ENCODE measurements at regions not wholly inside any gene's neighbourhood (a gene's known extent, or its start where the extent isn't known, plus 50 kb on each side); places are given as distances from the start of the nearest gene placed in this dataset.

GRCh38 chr6:25089442-25089841, 153.7 kb upstream of the RIPOR2 start:
- H3K4me2 ChIP-seq (ENCODE audit: extremely low read depth, insufficient read depth, low read length): no peak overlapping the region
- H3K4me1 ChIP-seq (ENCODE audit: control insufficient read depth, extremely low read depth, insufficient read depth, low read length): no peaks in the 10 kb centered on the region
- H3K9ac ChIP-seq (ENCODE audit: insufficient read depth, low read length): no peak overlapping the region
- no peaks in the 10 kb centered on the region for H3K79me2 ChIP-seq (ENCODE audit: control insufficient read depth, insufficient read depth, low read length)
- H3K27me3 ChIP-seq (ENCODE audit: control insufficient read depth, insufficient read depth, low read length): no peaks in the 10 kb centered on the region
- no peaks in the 10 kb centered on the region for H3K9me3 ChIP-seq (ENCODE audit: control insufficient read depth, insufficient read depth, low read depth, low read length)
- H3K4me3 ChIP-seq (replicated peaks in 1 of 4; ENCODE audit: control extremely low read depth in 1 of 4, insufficient read depth in 1 of 4, low read depth in 3 of 4, low read length in 4 of 4): no peak overlapping the region
- peak in 1 of 2 donors; percentile 68 for DNase-seq (ENCODE audit: low read depth in 2 of 2)
- no peaks in the 10 kb centered on the region for H3K36me3 ChIP-seq (ENCODE audit: control insufficient read depth, insufficient read depth, low read length)
- TF ChIP-seq EZH2 (IDR thresholded peaks at IDR 0.05; ENCODE audit: low read length, missing control alignments) (no peak), CTCF (conservative IDR thresholded peaks at IDR 0.05 in 1 of 2, IDR thresholded peaks at IDR 0.05 in 1 of 2; ENCODE audit: low read depth in 1 of 2, low read length in 2 of 2) (no peak)
- no peak overlapping the region for H2AFZ ChIP-seq (ENCODE audit: low read length)
- no peak overlapping the region for H3K27ac ChIP-seq (ENCODE audit: insufficient read depth, low read length)
- no peaks in the 10 kb centered on the region for H4K20me1 ChIP-seq (ENCODE audit: control insufficient read depth, extremely low read depth, insufficient read depth, low read length)

GRCh38 chr6:25094726-25095125, 159.0 kb upstream of the RIPOR2 start:
- DNase-seq (ENCODE audit: low read depth in 2 of 2): peak in 1 of 2 donors; percentile 11
- Histone ChIP-seq H3K4me1 (ENCODE audit: control insufficient read depth, extremely low read depth, insufficient read depth, low read length) (no peaks in the 10 kb centered on the region), H3K27me3 (ENCODE audit: control insufficient read depth, insufficient read depth, low read length) (no peaks in the 10 kb centered on the region), H3K9me3 (ENCODE audit: control insufficient read depth, insufficient read depth, low read depth, low read length) (no peaks in the 10 kb centered on the region), H2AFZ (ENCODE audit: low read length) (no peak overlapping the region), H3K27ac (ENCODE audit: insufficient read depth, low read length) (no peak overlapping the region), H3K79me2 (ENCODE audit: control insufficient read depth, insufficient read depth, low read length) (no peaks in the 10 kb centered on the region), H4K20me1 (ENCODE audit: control insufficient read depth, extremely low read depth, insufficient read depth, low read length) (no peaks in the 10 kb centered on the region), H3K4me3 (replicated peaks in 1 of 4; ENCODE audit: control extremely low read depth in 1 of 4, insufficient read depth in 1 of 4, low read depth in 3 of 4, low read length in 4 of 4) (no peak overlapping the region), H3K36me3 (ENCODE audit: control insufficient read depth, insufficient read depth, low read length) (no peaks in the 10 kb centered on the region), H3K9ac (ENCODE audit: insufficient read depth, low read length) (no peak overlapping the region), H3K4me2 (ENCODE audit: extremely low read depth, insufficient read depth, low read length) (no peak overlapping the region)
- TF ChIP-seq EZH2 (IDR thresholded peaks at IDR 0.05; ENCODE audit: low read length, missing control alignments) (no peak), CTCF (conservative IDR thresholded peaks at IDR 0.05 in 1 of 2, IDR thresholded peaks at IDR 0.05 in 1 of 2; ENCODE audit: low read depth in 1 of 2, low read length in 2 of 2) (no peak)

- DNase-seq (ENCODE audit: low read depth in 2 of 2): peak in 1 of 2 donors; percentile 28
- no peak overlapping the region for H3K4me3 ChIP-seq (replicated peaks in 1 of 4; ENCODE audit: control extremely low read depth in 1 of 4, insufficient read depth in 1 of 4, low read depth in 3 of 4, low read length in 4 of 4)
Measured at GRCh38 chr6:25100288-25100687, 164.5 kb upstream of the RIPOR2 start.

More at GRCh38 chr6:25100288-25100687, 164.5 kb upstream of the RIPOR2 start:
- H3K27me3 ChIP-seq (ENCODE audit: control insufficient read depth, insufficient read depth, low read length): no peaks in the 10 kb centered on the region
- no peak for TF ChIP-seq EZH2 (IDR thresholded peaks at IDR 0.05; ENCODE audit: low read length, missing control alignments)
- no peak for TF ChIP-seq CTCF (conservative IDR thresholded peaks at IDR 0.05 in 1 of 2, IDR thresholded peaks at IDR 0.05 in 1 of 2; ENCODE audit: low read depth in 1 of 2, low read length in 2 of 2)
- no peaks in the 10 kb centered on the region for H3K36me3 ChIP-seq (ENCODE audit: control insufficient read depth, insufficient read depth, low read length)
- H3K4me1 ChIP-seq (ENCODE audit: control insufficient read depth, extremely low read depth, insufficient read depth, low read length): no peaks in the 10 kb centered on the region
- no peak overlapping the region for H3K27ac ChIP-seq (ENCODE audit: insufficient read depth, low read length)
- H2AFZ ChIP-seq (ENCODE audit: low read length): no peak overlapping the region
- no peak overlapping the region for H3K4me2 ChIP-seq (ENCODE audit: extremely low read depth, insufficient read depth, low read length)
- no peaks in the 10 kb centered on the region for H3K9me3 ChIP-seq (ENCODE audit: control insufficient read depth, insufficient read depth, low read depth, low read length)
- H3K9ac ChIP-seq (ENCODE audit: insufficient read depth, low read length): no peak overlapping the region
- H3K79me2 ChIP-seq (ENCODE audit: control insufficient read depth, insufficient read depth, low read length): no peaks in the 10 kb centered on the region
- no peaks in the 10 kb centered on the region for H4K20me1 ChIP-seq (ENCODE audit: control insufficient read depth, extremely low read depth, insufficient read depth, low read length)

Measured in fibroblast of lung (primary cell).